ENCODE measurements at regions not wholly inside any gene's neighbourhood (a gene's known extent, or its start where the extent isn't known, plus 50 kb on each side); places are given as distances from the start of the nearest gene placed in this dataset.

DNA sequence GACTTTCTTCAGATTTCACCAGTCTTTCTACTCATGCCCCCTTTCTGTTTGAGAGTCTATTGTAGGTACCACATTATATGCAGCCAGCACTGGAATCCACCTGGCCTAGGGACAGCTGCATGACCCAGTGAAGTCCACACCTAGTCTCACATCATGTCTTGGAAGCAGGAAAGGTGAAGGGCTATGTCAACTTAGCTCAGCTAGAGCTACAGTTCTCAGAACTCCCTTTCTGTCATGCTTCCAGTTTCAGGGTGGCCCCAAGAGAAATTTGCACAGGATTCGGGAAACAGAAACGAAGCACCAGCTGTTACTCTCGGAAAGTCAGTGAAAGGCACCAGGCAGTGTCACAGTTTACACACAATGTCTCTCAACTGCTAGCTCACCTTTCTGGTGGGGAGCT lies 51.6 kb upstream of the NLRP1 start:
- DNase-seq (ENCODE audit: low read depth): no peak

DNA sequence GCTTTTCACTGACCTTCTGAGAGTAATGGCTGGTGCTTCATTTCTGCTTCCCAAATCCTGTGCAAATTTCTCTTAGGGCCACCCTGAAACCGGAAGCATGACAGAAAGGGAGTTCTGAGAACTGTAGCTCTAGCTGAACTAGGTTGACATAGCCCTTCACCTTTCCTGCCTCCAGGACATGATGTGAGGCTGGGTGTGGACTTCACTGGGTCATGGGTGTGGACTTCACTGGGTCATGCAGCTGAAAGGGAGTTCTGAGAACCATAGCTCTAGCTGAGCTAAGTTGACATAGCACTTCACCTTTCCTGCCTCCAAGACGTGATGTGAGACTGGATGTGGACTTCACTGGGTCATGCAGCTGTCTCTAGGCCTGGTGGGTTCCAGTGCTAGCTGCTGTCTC lies 54.3 kb upstream of the NLRP1 start:
- no peak for DNase-seq (ENCODE audit: low read depth)

DNA sequence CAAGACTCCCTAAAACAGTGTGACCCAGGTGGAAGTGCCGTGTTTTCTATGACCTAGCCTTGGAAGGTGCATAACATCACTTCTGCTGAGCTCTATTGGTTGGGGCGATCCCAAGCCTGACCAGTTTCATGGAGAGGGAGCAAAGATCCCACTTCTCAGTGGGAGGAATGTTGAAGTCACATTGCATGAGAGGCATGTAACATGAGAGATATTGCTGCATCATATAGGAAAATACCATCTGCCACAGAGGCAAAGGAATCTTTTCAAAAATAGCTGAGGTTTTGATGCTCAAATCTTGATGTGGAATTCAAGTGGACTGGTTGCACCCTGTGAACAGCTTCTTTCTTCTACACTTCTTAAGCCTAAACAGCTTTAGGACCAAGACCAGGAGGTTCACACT lies 56.4 kb upstream of the NLRP1 start:
- no peak for DNase-seq (ENCODE audit: low read depth)

DNA sequence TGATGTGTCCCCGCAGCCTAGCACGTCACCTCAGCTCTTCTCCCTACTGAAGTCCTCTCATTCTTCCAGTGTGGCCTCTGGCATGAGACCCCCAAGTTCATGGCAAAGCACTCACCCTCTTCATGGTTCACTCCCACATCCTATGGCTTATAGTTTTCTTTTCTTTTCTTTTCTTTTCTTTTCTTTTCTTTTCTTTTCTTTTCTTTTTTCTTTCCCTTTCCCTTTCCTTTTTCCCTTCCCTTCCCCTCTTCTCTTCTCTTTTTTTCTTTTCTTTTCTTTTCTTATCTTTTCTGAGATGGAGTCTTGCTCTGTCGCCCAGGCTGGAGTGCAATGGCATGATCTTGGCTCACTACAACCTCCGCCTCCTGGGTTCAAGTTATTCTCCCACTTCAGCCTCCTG lies 58.4 kb upstream of the NLRP1 start:
- no peak for DNase-seq (ENCODE audit: low read depth)

DNA sequence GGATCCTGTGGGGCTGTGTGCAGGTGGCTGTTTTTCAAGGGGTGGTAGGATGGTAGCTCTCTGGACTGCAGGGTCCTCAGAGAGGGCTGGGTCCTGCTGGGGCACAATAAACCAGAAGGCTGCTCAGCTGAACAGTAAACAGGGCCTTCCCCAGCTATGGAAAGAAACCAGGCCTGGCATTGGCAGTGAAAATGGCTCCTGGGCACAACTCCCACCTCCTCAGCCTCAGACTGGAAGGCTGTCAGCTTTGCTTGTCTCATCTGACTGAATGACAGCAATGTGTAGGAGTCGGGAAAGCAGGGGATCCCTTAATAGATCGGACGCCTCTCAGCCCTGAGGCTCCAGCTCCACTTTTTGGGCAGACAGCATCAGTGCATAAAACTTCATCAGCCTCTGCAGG lies 59.8 kb upstream of the NLRP1 start:
- DNase-seq (ENCODE audit: low read depth): no peak

DNA sequence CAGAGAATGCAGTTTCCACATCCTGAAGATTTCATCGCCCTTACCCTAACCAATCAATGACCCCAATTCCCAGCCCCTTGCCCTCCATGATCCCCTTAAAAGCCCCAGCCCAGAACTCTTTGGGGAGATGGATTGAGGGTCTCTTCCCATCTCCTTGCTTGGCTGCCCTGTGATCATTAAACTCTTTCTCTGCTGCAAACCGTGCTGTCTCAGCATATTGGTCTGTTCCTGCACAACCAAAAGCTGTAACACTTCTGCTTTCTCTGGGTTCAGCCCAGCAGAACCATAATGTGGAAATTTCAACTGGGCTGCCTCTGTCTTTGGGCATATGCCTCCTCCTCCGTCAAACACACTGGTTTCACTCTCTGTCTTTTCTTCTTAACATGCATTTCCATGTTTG lies 67.0 kb upstream of the NLRP1 start:
- DNase-seq (ENCODE audit: low read depth): no peak

DNA sequence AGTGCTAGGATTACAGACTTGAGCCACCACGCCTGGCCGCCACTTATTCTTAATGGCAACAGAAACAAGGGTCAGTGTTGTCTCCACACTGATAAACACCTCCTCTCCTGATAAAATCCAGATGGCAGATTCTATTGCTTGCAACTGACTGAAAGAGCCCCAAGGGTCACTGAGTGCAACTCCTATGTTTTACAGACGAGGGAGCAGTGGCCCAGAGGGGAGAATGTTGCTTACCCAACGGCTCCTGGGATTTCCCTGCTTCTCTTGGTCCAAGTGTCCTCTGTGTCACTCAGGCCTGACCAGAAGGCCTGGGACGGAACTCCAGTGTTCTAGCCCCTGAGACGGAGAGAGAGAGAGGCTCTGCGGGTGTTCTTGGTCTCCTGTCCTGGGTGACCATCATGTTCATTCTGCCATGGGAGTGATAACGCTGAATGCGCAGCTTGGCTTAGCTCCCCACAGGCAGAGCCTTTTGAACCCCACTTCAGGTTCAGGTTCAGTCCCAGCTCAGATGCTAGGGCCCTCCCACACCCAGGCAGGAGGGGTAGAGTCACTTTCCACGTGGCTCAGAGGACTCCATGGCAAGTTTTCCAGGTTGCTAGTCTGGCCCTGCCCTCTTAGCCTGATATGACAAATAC lies 77.3 kb upstream of the NLRP1 start:
- no peak for DNase-seq (ENCODE audit: low read depth)

DNA sequence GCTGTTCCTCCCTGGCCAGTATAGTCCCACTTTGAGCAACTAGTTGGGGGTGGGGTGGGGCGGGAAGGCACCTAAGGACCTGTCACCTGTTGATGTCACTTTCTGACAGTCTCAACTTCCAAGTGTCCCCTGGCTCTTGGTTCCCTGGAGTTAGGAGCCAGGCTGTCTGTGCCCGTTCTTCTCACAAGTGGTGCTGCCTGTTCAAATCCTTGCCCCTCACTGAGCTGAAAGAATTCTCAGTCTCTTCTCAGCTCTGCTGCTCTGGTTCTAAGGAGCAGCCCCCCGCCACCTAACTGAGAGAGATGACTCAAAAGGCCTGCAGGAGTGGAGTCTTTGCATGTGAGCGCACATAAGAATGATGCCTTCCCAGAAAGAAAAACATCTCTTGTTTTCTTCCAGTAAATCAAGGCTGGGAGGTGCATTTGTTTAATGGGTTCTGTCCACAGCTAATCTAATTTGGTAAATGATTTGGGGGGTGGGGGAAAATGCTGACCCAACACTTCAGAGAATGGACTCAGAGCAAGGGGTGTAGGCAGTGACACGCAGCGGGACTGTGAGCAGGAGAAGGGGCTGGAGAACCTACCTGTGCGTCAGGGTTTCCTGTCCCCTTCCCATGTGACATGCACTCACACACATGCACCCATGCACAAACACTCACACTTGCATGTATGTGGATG lies 78.2 kb upstream of the NLRP1 start:
- DNase-seq (ENCODE audit: low read depth): no peak

DNA sequence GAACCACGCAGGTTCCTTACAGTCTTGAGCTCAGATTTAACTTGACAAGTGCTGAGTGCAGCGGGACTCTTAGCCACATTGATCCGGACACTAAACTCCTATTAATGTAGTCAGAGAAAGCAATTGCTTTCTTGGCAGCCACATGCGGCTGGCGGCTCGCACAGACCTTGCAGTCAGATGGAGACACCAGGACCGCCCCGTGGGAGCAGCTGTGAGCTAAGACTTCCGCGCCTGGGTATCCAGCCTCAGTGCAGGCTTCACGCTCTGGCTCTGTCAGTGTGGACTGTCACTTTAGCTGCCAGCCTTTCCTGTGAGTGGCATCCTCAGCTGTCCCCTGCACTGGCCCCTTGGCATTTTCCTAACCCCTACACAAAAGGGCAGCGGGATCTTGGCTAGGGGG lies 80.9 kb upstream of the NLRP1 start:
- no peak for DNase-seq (ENCODE audit: low read depth)

DNA sequence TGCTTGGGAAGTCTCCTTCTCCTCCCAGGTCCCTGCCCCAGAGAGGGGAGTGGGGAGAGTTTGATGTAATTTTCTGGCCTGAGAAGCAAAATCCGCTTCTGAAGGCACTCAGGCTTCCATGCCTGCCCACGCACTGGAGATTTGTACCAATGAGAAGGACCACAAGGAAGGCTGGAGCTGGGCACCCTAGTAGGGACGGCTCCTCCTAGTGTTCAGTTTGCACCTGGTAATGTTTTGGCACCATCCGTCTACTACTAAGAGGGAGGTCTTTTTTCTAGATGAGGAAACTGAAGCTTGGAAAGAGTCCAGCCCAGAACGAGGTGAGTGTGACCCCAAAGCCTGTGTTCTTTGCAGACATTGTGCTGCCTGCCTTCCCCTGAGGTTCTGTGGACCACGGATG lies 83.6 kb upstream of the NLRP1 start:
- no peak for DNase-seq (ENCODE audit: low read depth)

DNA sequence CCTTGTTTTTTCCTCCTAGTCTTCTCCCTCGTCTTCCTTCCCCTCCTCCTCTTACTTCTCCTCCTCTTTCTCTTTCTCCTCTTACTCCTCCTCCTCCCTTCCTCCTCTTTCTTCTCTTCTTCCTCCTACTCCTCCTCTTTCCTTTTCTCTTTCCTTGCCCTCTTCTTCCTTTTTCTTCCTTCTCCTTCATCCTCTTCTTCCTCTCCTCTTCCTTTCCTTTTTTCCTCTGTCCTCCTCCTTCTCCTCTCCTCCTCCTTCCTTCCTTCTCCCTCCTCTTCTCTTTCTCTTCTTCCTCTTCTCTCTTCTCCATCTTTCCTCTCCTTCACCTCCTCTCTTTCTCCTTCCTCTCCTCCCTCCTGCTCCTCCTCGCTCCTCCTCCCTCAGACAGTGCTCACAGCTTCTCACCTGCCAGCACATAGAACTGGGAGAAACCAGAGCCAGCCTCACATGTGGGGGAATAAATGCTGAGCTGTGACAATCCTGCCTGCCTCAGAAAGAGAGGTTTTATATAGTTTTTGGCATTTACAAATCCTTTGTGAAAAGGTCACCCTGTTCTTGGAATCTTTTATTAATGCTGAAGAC lies 84.3 kb upstream of the NLRP1 start:
- no peak for DNase-seq (ENCODE audit: low read depth)

DNA sequence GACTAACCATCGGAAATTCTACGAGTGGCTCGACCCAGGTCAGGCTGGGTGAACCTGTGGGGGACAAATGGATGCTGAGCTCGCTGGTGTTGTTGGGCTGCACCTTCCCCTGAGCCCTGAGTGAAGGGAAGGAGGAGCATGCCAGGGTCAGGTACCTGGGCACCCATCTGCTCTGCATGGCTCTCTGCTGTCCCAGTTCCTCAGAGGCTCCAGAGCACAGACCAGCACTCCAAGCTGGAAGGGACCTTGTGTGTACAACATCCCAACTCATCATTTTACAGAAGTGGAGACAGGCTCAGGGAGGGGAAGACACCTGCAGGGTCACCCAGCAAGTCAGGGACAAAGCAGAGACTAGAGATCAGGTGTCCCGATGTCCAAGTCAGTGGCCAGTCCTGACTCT lies 84.9 kb upstream of the NLRP1 start:
- no peak for DNase-seq (ENCODE audit: low read depth)

DNA sequence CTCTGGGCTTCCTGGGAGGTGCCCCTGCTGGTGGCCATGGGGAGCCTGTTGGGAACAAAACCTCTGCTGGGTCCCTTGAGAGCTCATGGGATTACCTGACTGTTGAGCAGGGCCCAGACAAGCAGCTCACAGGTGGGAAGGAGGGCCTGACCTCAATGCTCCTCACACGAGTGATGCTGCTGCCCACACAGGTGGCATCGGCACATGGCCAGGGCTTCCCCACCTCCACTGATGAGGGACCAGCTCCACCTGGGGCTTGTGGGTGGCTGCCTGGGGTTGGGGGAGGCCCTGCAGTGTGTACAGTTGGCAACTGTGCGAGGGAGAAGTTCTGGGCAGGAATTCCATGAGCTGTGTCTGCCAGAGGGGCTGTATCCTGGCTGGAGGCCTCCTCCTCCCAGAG lies 87.8 kb upstream of the NLRP1 start:
- no peak for DNase-seq (ENCODE audit: low read depth)

DNA sequence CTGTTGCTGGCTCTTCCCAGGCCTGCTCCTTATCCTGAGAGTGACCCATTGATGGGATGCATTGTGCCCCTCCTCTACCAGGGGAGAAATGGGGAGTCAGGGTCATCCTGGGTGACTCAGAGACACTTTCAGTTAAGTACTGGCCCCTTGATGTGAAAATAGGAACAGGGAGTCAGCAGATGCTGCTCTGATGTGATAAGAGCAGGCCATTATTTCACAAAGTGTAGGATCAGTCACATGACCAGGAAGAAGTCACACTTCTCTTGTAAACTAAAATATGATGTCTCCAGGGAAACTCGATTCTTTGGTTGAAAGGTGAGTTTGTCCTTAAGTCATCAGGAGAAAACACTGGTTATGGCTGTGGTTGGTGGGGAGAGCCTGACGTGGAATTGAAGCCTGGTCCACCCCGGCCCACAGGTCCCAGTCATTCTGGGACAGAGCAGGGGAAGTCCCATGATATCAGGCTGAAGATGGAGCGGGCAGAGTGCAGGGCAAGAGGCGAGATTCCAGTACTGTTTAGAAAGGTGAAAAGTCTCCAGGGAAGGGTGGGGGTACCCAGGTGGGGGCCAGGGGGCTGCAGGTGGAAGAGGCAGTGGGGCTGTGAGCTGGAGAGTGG lies 88.6 kb upstream of the NLRP1 start:
- no peak for DNase-seq (ENCODE audit: low read depth)

DNA sequence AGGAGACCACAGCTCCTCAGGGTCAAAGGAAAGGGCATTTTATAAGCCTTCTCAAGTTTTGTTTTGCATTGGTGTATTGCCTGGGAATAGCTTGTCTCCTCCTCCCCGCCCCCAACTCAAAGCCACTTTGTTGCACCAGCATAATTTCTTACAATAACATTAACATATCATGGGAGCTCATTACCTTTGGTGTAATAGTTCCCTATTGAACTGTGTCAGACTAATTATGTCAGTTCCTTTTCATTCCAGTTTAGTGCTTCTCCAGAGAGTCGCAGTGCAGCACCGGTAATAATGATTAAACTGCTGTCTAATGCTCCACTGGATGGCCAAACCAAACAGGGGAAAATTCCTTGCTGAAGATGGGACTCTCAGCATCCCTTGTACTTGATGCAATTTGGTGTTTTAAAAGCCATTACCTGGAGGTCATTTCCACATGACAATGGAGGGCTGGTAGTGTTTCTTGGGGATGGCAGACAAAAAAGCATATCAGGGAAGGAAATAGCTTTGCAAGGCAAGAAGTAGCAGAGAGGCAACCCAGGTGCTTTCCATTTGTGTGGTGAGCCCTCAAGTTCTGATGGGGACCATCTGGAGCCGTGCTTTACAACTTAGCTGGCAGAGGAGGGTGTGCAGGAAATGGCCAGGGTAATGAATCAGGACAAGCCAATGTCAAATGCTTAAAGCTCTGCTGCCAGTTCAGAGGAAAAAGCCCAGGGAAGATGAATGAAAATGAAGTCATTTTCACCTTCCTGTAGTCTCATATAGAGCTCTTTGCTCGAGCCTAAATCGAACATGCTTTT lies 91.5 kb upstream of the NLRP1 start:
- no peak for DNase-seq (ENCODE audit: low read depth)

DNA sequence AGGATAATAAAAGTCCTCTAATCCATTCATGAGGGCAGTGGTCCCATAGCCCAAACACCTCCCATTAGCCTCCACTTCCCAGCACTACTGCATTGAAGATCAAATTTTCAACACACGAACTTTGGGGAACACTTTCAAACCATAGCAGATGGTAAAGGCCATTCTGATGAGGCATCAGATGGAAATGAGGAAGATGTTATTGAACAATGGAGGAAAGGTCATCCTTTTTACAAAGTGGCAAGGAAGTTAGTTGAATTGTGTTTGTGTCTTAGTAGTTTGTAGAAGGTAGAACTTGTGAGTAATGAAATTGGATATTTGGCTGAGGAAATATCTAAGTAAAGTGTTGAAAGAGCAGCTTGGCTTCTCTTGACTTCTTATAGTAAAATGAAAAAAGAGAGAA lies 93.3 kb upstream of the NLRP1 start:
- DNase-seq (ENCODE audit: low read depth): no peak

DNA sequence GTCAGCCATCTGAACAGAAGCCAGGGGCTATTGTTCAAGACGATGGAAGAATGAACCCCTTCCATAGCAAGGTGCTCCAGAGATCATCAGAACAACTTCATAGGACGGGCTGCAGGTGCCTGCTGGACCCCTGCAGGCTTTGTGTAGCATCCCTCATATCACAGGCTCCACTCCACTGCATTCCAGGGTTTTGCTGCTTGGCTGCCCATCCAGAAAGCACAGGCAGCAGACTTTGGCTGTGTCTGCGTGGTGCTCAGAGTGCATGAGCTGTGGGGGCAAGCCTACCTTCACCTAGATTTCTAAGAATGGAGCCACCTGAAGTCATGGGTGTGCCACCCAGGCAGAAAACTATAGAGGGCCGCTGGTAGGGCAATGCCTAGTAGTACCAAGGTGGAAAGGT lies 93.9 kb upstream of the NLRP1 start:
- no peak for DNase-seq (ENCODE audit: low read depth)

DNA sequence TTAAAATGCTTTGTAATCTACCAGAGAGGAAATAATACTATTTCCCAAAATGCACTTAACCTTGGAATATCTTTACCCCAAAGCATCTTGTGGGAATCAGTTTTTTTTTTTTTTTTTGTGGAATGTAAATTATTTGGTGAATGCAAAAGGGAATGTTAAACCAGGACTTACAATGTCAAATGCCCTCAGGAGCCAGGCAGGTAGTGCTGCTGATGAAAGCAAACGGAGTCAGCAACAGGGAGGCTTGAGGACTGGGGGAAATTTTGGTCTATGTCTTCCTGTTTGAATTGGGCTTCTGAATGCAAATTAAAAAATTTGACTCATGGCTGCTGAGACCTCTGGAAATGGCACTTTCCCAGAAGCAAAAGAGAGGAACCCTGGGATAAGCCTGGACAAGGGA lies 96.5 kb upstream of the NLRP1 start:
- DNase-seq (ENCODE audit: low read depth): no peak

DNA sequence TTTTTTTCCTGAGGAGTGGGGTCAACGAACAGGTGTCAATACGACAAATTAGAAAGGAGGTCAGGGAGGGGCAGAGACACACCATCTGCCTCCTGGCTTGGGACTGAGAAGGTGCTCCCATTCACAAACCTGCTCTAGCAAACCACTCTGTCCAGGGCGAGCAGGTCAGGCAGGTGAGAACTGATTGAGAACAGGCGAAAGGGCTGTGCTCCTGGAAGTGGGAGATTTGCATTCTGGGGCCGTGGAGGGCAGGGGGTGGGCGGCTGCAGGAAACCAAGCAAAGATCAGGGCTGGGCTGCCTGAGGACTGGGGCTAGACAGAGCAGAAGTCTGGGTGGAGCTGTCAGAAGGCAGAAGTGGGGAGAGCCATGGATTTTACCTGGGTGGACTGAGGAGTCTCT lies 98.9 kb upstream of the NLRP1 start:
- DNase-seq (ENCODE audit: low read depth): no peak

DNA sequence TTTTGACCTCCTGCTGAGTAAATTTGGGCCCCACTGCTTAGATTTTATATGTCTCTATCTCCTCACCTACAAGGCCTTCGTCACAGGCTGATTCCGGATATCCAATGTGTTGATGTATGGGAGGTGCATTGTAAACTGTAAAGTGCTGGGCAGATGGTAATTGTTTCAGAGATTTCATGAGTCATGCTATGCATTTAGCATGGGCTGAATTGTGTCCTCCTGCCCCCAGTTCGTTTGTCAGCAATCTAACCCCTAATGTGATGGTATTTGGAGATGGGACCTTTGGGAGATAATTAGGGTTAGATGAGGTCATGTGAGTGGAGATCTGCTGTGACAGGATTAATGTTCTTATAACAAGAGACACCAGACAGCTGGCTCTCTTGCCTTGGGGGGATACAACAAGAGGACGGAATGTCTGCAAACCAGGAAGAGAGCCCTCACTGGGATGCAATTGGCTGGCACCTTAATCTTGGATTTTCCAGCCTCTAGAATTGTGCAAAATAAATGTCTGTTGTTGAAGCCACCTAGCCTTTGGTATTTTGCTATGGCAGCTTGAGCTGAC lies 101.8 kb upstream of the NLRP1 start:
- no peak for DNase-seq (ENCODE audit: low read depth)

DNA sequence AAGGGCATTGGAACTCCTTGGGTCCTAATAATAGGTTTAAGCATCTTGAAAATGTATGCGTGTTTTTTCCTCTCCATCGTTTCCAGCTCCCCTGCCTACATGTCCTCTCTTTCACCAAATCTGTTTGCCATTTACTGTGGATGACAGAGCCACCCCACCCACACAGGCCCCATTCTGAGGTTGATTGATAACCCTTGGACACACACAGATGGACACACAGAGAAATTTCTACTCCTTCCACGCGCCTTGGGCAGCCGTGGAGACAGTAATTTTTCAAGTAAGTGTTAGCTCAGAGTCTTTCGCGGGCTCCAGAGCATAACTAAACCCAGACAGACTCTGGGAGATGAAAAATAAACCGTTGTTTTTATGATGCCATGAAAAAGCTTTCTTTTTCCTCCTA lies 103.3 kb upstream of the NLRP1 start:
- no peak for DNase-seq (ENCODE audit: low read depth)

DNA sequence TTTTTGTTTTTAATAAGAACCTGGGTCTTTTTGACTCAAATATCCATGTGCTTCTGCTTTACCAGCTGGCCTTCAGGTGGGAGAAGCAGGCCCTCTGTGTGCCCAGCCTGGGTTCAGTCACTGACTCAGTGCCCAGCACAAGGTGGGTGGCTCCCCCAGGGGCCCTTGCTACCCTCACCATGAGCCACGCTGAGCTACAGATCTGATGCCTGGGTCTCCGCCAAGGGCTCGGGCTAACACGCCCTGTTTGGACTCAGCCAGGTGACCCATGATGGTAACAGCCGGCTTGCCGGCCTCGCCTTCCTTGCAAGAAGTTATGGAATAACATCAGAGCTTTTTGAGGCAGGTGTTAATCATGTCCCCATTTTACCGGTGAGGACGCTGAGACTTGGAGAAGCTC lies 109.5 kb upstream of the NLRP1 start:
- no peak for DNase-seq (ENCODE audit: low read depth)
